ENCODE measurements at regions not wholly inside any gene's neighbourhood (a gene's known extent, or its start where the extent isn't known, plus 50 kb on each side); places are given as distances from the start of the nearest gene placed in this dataset.
A peak's percentile ranks its signal among the peaks of the same experiment; 100 is the strongest.

DNA sequence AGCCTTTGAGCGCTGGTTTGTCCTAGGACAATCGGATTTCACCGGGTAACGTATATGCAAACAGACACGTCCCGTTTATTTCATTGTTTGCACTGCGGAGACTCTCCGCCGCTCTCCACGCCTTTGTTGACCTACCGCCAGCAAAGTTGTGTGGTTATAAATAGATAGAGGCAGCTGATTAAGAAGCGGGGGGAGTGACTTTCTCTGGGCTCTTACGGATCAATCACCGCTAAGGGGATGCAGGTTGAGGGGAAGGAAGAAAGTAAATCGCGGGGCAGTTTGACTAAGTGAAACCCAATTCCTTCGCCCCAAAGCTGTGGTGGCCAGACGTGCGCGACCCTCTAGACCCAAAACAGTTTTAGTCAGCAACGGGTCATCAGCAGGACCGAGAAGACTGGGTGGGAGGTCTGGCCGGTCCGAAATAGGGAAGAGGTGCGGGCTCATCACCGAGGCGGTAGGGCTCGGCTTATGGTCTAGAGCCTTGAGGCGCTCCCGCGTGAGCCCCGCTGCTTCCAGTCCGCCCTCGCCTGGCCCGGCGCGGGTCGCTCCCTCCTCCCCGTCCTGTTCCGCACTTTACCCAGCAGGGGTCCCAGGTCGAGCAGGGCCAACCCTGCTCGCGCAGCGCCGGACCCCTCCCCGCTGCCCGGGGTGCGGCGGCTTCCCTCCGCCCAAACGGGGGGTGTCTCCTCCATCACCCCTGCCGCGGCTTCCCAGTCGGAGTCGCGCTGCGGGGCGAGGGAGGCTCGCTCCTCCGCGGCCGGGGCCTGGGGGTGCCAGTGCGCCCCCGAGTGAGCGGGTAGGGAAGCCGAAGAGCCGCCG is 120.8 kb upstream of the RRP15 start:
- peak overlapping the region; percentile 43 for H3K4me3 ChIP-seq (replicated peaks; ENCODE audit: low read depth, low read length)
- peak; percentile 16 for DNase-seq (ENCODE audit: low read depth)
- no peak for TF ChIP-seq CTCF (IDR thresholded peaks at IDR 0.05; ENCODE audit: low read length, missing control alignments)

DNA sequence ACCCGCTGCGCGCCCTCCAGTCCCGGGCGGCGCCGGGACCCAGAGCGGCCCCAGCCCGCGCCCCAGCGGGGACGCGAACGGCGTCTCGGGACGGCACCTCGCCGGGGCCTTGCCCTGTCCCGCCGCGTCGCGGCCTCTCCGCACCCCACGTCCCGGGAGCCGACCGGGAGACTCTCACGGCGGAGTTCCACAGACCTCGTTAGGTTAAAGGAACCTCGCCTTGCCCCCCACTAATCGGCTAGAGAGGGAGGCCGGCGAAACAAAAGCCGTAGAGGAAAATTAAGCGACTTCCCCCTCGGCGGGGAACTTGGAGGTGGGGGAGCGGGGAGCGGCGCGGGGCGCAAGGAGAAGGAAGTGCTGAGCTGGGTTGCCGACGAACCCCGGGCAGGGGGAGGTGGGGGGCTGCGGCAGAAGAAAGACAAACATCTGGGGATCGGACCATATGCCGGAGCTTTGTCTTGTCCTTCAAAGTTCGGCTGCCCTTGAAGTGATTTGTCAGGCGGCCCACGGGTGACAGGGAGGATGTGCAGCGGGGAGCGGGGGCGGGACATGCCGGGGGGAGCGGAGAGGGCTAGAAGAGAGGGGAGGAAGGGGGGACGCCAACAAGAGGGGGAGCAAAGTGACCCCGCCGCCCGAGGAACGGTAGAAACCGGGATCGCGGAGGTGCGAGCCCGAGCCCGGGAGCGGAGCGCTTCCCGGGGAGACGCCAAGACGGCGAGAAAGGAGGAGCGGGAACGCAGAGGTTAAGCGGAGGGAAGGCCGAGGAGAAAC is 120.0 kb upstream of the RRP15 start:
- H3K4me3 ChIP-seq (replicated peaks; ENCODE audit: low read depth, low read length) = peak overlapping the region; percentile 43
- DNase-seq (ENCODE audit: low read depth) = peak; percentile 4
- no peak for TF ChIP-seq CTCF (IDR thresholded peaks at IDR 0.05; ENCODE audit: low read length, missing control alignments)

GRCh38 chr1:218165701-218166114 is 119.4 kb upstream of the RRP15 start:
- no peak for TF ChIP-seq CTCF (IDR thresholded peaks at IDR 0.05; ENCODE audit: low read length, missing control alignments)
- DNase-seq (ENCODE audit: low read depth) = no peak
- H3K4me3 ChIP-seq (replicated peaks; ENCODE audit: low read depth, low read length) = peak overlapping the region; percentile 43

- DNase-seq (ENCODE audit: low read depth) = no peak
- no peak for TF ChIP-seq CTCF (IDR thresholded peaks at IDR 0.05; ENCODE audit: low read length, missing control alignments)
- H3K4me3 ChIP-seq (replicated peaks; ENCODE audit: low read depth, low read length) = no peak overlapping the region
Observed at GRCh38 chr1:218166268-218166945, 118.7 kb upstream of the RRP15 start.

- DNase-seq (ENCODE audit: low read depth) = peak; percentile 66
- no peak overlapping the region for H3K4me3 ChIP-seq (replicated peaks; ENCODE audit: low read depth, low read length)
Observed at GRCh38 chr1:218171302-218171893, 113.7 kb upstream of the RRP15 start.

More at GRCh38 chr1:218171302-218171893, 113.7 kb upstream of the RRP15 start:
- TF ChIP-seq CTCF (IDR thresholded peaks at IDR 0.05; ENCODE audit: low read length, missing control alignments) = peak; percentile 87

Data from fibroblast of pulmonary artery (primary cell).